ENCODE measurements at regions not wholly inside any gene's neighbourhood (a gene's known extent, or its start where the extent isn't known, plus 50 kb on each side); places are given as distances from the start of the nearest gene placed in this dataset.

DNA sequence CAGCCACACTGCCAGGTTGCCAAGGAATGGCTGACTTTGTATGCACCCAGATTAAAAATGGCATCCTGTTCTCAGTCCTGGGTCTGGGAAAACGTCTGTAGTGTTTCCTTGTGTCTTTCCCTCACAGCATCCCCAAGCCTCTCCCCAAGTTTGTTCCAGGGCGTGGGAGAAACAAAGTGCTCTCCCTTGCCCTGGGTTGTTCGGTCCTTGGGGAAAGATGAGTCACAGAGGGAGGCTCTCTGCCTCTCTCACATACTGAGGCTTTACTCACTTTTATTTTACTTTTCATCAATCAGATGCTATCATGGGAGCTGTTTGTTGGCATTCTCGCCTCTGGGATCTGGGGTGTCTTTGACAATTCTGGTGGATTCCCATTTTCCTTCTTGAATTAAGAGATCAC, 492.3 kb downstream of the XIRP2 start:
- TF ChIP-seq, protein P1, sequence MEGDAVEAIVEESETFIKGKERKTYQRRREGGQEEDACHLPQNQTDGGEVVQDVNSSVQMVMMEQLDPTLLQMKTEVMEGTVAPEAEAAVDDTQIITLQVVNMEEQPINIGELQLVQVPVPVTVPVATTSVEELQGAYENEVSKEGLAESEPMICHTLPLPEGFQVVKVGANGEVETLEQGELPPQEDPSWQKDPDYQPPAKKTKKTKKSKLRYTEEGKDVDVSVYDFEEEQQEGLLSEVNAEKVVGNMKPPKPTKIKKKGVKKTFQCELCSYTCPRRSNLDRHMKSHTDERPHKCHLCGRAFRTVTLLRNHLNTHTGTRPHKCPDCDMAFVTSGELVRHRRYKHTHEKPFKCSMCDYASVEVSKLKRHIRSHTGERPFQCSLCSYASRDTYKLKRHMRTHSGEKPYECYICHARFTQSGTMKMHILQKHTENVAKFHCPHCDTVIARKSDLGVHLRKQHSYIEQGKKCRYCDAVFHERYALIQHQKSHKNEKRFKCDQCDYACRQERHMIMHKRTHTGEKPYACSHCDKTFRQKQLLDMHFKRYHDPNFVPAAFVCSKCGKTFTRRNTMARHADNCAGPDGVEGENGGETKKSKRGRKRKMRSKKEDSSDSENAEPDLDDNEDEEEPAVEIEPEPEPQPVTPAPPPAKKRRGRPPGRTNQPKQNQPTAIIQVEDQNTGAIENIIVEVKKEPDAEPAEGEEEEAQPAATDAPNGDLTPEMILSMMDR (conservative IDR thresholded peaks at IDR 0.05): no peak

DNA sequence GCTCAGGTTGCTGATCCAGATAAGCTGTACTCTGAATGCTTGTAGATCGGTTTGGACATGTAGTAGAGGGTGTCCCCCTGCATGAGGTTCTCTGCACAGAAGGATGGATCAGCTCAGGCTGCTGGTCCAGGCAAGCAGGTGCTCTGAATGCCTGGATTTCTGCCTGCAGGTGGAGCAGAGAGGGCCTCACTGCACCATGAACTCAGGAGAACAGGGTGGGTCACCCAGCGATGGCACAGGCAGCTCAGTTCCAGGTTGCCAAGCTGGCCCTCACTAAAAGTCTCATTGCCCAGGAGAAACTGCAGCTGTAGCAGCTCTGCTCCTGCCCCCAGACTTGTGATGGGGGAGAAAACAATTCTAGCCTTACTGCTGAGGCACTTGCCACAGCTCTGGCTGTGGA, 491.8 kb downstream of the XIRP2 start:
- TF ChIP-seq, protein P1 (conservative IDR thresholded peaks at IDR 0.05): no peak
- no peak overlapping the region for H3K27ac ChIP-seq

More for the DNA sequence above, 492.3 kb downstream of the XIRP2 start:
- no peak overlapping the region for H3K27ac ChIP-seq

DNA sequence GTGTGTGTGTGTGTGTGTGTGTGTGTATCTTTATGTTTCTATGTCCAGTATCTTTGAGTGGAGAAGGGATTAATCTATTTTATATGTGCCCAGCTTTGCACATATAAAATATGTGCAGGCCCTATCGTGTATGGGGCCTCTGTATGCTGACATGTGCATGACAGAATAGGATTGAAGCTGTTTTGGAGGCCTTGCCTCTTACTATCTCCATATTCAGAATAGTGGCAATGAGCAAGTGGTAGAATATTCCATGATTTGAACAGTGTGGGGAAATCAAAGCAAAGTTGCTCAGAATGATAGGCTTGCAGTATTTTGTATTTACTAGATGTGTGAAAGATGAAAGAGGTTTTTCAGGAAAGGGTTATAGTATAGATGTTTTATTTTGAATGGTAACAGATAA, 480.8 kb downstream of the XIRP2 start:
- H3K27ac ChIP-seq: no peak overlapping the region
- TF ChIP-seq, protein P1 (conservative IDR thresholded peaks at IDR 0.05): no peak

DNA sequence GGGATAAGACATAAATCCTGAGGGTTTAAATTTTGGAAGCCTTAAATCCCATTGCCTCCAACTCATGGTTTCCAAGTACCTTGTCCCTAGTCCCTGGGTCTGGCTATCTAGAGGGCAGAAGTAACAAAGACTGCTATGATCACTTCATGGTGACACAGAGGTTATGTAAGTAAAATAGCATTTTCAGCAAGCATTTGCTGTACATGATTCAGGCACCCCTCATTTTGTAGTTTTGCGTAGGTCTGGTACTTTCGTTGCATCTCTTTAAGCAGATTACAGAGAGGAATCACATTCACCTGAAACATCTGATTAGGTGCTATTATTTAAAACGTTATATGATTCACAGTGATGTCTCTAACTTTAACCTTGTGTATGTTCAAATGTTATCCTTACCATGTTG, 480.1 kb downstream of the XIRP2 start:
- no peak overlapping the region for H3K27ac ChIP-seq
- TF ChIP-seq, protein P1 (conservative IDR thresholded peaks at IDR 0.05): no peak

DNA sequence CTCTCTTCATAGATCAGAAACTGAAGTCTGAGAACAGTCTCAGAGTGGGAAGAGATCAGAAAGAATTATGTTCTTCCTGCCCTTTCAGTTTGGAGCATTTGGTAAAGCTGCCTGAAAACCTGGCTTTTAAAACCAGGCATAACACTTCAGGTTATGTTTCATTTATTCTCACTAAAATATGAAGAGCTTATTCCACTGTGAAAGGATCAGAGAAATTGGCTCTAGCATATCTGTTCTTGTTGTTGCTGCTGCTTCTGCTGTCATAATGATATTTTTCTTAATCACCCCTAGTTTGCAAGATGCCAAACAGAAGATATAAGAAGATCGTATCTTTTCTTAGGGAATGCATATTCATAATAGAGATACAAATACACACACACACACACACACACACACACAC, 476.9 kb downstream of the XIRP2 start:
- TF ChIP-seq, protein P1 (conservative IDR thresholded peaks at IDR 0.05): no peak
- no peak overlapping the region for H3K27ac ChIP-seq

DNA sequence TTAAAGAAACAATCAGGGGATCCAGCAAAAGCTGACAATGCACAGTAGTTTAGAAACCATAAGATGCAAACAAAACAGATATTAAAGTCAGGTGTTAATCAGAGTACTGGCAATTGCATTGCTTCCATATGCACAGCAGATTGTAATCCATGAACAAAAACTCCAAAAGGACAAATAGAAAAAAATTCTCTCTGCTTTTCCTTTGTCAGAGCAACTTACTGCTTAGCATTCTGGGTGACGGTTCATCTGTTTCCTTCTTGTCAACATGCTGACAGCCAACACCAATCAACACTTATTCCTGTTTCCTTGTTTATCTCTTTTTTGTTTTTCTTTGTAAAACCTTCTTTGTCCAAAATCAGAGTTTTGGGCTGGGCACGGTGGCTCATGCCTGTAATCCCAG, 473.1 kb downstream of the XIRP2 start:
- TF ChIP-seq, protein P1 (conservative IDR thresholded peaks at IDR 0.05): no peak
- H3K27ac ChIP-seq: no peak overlapping the region

DNA sequence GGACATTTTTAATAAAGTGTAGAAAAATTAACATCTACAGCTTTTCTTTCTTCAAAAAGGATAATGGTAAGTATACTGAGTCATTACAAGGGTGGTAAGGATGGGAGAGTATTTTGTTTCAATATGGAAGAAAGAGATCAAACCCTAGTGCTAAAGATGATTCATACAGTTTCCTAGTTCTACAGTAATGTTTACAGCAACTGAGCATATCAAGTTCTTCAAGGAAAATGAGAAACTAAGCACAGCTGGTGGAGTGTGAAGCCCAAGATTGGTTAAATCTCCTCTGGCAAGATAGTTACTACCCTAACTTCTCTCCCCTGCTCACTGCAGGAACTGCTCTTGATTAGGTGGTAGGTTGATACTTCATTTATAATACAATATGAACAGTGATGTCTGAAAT, 467.5 kb downstream of the XIRP2 start:
- TF ChIP-seq, protein P1 (conservative IDR thresholded peaks at IDR 0.05): no peak
- no peak overlapping the region for H3K27ac ChIP-seq

Measured in VCaP (cell line).